ENCODE measurements at regions not wholly inside any gene's neighbourhood (a gene's known extent, or its start where the extent isn't known, plus 50 kb on each side); places are given as distances from the start of the nearest gene placed in this dataset.

GRCh38 chr18:78159397-78159796, 820.2 kb upstream of the SALL3 start:
- no peak for DNase-seq

DNA sequence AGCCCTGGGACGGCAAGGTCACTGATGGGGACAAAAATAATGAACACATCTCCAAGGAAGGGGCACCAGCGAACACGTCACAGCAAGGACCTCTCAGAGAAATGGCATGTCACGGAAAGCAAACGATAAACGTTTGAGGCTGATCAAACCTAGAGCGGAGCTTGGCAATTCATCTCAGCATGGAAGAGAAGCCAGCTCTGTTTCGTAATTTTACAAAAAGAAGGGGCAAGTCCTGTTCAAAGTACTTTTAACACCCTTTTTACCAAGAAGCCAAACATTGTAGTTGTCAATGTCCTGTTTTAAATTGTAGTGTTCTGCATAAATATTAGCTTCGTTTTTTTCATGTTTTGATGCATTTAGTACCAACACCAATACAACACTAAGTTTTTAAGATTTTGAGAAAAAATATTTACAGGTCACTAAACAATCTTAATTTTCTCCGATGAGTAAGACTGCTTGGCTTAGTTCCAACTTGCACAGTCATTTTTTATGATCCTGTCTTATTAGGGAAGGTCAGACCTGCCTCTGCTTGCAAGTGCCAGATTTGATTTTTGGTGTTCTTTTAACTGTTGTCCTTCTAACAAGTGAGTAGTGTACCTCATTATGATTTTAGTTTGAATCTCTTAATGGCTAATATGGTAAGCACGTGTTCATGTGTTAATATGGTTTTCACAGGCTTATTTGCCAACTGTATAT, 818.5 kb upstream of the SALL3 start:
- DNase-seq = no peak

- no peak for DNase-seq
Observed at GRCh38 chr18:78165525-78165924, 814.1 kb upstream of the SALL3 start.

- no peak for DNase-seq
Observed at GRCh38 chr18:78168526-78168925, 811.1 kb upstream of the SALL3 start.

DNA sequence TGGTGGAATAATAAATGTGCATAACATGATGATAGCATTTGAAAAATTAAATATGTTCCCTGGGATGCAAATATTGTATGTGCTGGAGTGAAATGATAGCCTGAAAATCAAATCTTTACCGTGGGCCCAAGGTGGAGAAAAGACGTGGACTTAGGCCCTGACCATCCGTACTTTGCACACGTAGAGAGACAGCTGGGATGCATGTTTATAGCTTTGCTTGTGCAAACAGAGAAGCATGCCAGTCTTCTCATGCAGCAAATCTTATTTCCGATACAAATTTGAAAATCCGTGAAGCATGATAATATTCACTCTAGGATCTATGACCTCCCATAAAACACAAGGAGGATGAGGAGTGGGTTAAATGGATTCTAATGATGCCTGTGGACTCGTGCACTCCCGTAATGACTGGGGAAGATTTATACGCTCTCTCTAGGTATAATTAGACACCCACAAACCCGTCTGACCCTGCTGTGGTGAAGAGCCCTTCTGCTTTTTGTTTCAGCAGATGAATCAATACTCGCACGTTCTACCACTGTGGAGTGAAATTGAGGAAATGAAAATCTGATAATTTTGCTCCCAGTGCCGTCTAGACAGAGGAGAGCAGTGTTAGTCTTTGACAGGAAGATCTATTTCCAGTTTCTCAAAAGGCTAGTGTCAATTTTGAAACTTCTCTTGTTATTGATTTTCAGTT, 810.3 kb upstream of the SALL3 start:
- no peak for DNase-seq

- DNase-seq = no peak
Observed at GRCh38 chr18:78171954-78172353, 807.7 kb upstream of the SALL3 start.

DNA sequence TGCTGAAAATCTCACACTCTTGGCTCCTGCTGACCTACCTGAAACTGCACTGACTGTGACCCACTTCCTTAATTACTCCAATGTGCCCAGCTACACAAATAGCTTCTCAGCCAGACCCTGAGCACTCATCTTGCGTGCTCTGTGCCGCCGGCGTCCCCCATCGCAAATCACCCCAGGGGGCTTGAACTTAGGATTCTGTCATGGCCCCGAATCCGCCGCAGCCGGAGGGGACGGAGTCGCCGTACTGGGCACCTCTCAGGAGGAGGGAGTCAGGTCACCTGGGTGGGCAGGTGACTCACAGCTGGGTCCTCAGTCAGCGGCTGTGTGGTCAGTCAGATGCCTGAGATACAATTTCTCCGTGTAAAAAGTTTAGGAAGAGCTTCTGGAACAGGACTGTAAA, 804.9 kb upstream of the SALL3 start:
- DNase-seq = no peak

DNA sequence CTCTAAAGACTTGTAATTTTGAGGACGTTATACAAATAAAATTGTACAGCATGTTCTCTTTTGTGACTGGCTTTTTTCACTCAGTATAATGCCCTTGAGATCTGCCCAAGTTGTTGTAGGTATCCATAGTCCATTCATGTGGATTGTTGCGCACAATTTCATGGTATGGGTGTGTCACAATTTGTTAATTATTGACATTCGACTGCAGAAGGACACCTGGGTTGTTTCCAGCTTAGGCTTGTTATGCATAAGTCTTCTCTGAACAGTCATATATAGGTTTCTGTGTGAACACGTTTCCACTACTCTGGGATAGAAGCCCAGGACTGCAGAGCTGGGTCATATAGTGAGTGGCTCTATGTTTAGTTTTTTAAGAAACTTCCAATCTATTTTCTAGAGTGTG, 800.8 kb upstream of the SALL3 start:
- no peak for DNase-seq

GRCh38 chr18:78180741-78181140, 798.9 kb upstream of the SALL3 start:
- DNase-seq = no peak

DNA sequence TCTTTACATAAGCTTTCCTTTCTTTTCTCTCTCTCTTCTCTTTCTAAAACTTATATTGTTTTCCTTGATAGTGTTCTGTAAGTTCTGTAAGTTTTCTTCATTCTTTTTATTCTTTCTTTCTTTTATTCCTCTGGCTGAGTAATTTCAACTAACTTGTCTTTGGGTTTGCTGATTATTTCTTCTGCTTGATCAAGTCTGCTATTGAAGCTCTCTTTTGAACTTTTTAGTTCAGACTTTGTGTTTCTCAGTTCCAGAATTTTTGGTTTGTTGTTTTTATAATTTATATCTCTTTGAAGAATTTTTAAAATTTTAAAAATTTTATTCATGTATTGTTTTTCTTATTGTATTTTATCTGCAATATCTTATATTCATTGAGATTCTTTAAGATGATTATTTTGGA, 795.8 kb upstream of the SALL3 start:
- DNase-seq = no peak

DNA sequence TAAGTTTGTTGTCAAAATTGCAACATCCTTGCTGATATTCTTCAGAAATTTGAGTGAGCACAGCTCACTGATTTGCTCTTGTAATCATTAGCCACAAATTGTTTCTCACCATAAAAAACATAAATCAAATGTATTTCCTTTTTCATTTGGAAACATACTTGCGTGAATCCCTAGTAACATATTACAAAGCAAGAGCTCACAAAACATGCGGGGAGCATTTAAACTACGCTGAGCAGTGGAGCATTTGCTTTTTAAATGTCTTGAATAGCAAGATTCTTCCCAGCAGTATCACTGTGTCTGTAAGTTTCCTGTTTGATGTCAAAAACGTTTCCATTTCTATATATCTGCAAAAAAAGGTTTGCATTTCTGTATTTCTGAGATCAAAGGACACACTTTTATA, 788.3 kb upstream of the SALL3 start:
- DNase-seq = no peak

DNA sequence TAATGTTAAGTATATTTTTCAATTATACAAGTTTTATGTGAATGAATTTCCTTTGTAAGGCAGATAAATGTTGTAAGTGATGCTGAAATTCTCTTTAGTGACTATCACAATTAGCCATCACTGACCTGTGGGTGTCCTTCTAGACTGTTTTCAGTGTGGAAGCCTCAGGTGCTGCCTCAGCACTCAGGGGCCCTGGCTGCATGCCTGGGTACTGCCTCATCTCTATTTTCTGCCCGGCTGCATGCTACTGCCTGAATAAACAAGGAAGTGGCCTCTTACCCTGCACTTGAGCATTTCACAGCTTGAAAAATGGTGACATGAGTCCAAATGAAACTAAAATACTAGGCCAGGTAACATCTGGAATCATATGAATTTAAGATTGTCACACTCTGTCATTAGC, 787.6 kb upstream of the SALL3 start:
- peak; percentile 4 for DNase-seq

GRCh38 chr18:78196280-78196679, 783.3 kb upstream of the SALL3 start:
- no peak for DNase-seq

- DNase-seq = no peak
Observed at GRCh38 chr18:78199002-78199401, 780.6 kb upstream of the SALL3 start.

- DNase-seq = no peak
Observed at GRCh38 chr18:78199611-78200010, 780.0 kb upstream of the SALL3 start.

GRCh38 chr18:78207942-78208341, 771.7 kb upstream of the SALL3 start:
- no peak for DNase-seq

DNA sequence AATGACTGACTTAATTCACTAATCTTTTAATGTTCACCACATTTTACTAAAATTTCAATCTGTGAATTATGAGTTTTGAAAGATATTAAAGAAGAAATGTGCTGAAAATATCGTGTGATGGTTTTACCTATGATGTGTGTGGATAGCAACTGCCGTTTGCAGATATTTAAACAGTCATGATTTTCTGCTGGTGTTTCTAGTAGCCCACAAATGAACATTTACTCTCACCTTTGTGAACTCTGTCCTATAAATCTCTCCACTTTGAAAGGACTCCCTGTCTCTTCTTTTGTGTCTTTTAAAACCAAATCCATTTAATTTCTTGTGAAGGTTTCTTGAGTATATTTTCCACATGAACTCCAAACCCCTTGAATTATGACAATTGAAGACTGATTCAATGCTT, 771.2 kb upstream of the SALL3 start:
- DNase-seq = no peak

DNA sequence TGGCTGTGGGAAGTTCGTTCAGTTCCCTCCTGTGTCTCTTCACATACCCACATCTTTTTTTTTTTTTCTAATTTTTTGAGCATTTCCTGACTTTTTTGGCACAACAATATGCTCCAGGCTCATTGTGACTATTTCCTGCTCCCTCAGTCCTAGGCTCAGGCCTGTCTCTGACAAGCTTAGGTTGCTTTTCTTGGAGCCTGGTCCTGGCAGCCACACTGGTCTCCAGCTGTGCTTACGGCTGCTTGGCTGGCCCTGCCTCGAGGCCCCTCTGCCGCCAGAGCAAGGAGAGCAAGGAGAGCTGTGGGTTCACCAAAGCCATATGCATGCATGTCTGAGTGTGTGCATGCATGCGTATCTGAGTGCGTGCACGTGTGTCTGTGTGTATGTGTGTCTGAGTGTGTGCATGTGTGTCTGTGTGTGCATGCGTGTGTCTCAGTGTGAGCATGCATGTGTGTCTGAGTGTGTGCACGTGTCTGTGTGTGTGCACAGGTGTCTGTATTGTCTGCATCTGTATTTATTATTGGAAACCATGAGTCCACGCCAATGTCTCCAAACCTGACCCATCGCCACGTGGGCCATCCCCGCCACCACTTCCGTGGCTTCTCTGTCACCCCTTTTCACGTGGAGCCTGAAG, 766.1 kb upstream of the SALL3 start:
- DNase-seq = no peak

- DNase-seq = no peak
Observed at GRCh38 chr18:78221496-78221895, 758.1 kb upstream of the SALL3 start.

DNA sequence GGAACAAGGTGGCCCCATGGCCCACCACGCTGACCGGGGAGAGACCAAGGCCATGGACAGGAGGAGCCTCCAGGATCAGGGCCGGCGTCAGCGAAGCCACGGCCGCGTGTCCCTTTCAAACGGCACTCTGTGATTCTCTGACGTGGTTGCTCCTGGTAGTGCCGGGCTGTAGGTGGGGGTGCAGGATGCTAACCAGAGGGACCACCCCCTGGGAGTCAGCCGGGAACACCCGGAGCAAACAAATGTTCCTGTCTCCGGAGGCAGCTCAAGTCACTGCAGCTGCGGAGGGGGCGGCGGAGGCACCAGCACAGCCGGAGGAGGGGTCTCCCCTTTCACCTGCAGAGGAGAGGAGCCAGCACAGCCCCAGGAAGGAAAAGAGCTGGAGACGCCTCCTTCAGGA, 750.6 kb upstream of the SALL3 start:
- no peak for DNase-seq

DNA sequence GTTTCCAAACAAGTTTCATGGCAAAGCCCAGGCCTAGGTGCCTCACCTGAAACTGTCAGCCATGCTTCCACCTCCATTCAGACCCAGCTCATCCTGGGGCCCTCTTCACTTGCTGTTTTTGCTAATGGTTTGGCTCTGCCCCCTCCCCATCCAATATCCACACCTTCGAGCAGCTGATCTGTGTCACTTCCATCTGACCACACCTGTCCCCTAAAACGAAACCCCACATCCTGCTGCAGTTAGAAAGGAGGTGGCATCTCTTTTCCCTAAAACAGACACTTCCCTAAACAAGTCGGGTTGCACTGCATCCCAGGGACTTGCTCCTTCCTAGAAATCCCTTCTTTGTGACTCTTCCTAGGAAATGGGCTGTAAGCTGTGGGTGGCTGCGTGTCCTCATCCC, 748.7 kb upstream of the SALL3 start:
- no peak for DNase-seq

GRCh38 chr18:78232196-78232595, 747.4 kb upstream of the SALL3 start:
- no peak for DNase-seq

DNA sequence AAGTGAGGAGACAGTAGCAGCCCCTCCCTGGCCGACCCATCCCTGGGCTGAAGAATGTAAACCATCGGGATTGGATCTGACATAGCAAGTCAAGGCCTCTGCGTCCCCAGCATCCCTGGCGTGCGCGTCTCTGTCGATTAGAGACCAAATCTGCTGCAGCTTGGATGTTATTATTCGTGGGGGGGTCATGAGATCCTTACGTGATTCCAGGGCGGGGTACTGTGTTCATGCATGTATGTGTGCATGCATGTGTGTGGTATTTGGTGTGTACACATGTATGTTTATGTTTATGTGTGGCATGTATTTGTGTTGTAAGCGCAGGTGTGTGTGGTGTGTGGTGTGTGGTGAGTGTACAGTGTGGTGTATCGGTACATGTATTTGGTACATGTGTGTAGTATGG, 741.8 kb upstream of the SALL3 start:
- DNase-seq = no peak

Data from occipital lobe (tissue), 1 donor.